H1 (cell line): ENCODE measurements at regions not wholly inside any gene's neighbourhood (a gene's known extent, or its start where the extent isn't known, plus 50 kb on each side); places are given as distances from the start of the nearest gene placed in this dataset.

Source experiments
- CTCF ChIA-PET: fragments of 300-600 bp; sonication (Branson Sonifier 250); formaldehyde crosslinking; loops from one replicate; lab custom pipeline; 2021; ENCODE audit not compliant: partially characterized antibody; lab: Charles Lee
- POLR2A ChIA-PET: fragments of 300-600 bp; sonication (Branson Sonifier 250); formaldehyde crosslinking; loops from one replicate; lab custom pipeline; 2021; ENCODE audit warnings: inconsistent platforms; ENCODE audit not compliant: partially characterized antibody; lab: Charles Lee
- DNase-seq, 2 experiments: peaks; one replicate each; pipeline versions ENCODE4 v3.0.0 to v3.0.0-alpha.2; 2010 to 2022; ENCODE audit warnings: low spot score in 2 of 2, low read depth in 1 of 2, mixed read lengths in 1 of 2
- FAIRE-seq: peaks from 2 replicates; lab custom pipeline; 2011; peaks lifted over from hg19 to GRCh38; lab: Jason Lieb, UNC
- H2AFZ ChIP-seq: 2 replicates; pipeline ENCODE4 v1.8.1; 2012; ENCODE audit warnings: low read length, inconsistent platforms
- H2AK5ac ChIP-seq: 2 replicates; pipeline ENCODE4 v1.6.1; 2013; ENCODE audit warnings: low read depth, low read length
- H2BK120ac ChIP-seq: replicated peaks from 2 replicates; pipeline ENCODE3; 2013; ENCODE audit warnings: low read depth, low read length, inconsistent platforms
- H2BK12ac ChIP-seq: 2 replicates; pipeline ENCODE4 v1.6.1; 2013; ENCODE audit warnings: low read depth, low read length
- H2BK15ac ChIP-seq: 2 replicates; pipeline ENCODE4 v1.6.1; 2013; ENCODE audit warnings: low read length
- H2BK20ac ChIP-seq: 2 replicates; pipeline ENCODE4 v1.6.1; 2013; ENCODE audit warnings: low read length
- H2BK5ac ChIP-seq: 2 replicates; pipeline ENCODE4 v1.6.1; 2013; ENCODE audit warnings: low read depth, low read length
- H3K14ac ChIP-seq: 2 replicates; pipeline ENCODE4 v1.6.1; 2013; ENCODE audit warnings: inconsistent platforms; ENCODE audit not compliant: insufficient read length
- H3K18ac ChIP-seq: 2 replicates; pipeline ENCODE4 v1.6.1; 2013; ENCODE audit warnings: low read length; ENCODE audit errors: extremely low read depth
- H3K23ac ChIP-seq: 2 replicates; pipeline ENCODE4 v1.6.1; 2013; ENCODE audit warnings: inconsistent platforms; ENCODE audit not compliant: insufficient read length
- H3K23me2 ChIP-seq: 2 replicates; pipeline ENCODE4 v1.6.1; 2013; ENCODE audit warnings: low read depth, low read length
- H3K27ac ChIP-seq: 2 replicates; pipeline ENCODE4 v1.6.1; 2011; ENCODE audit warnings: low read depth, low read length, inconsistent platforms
- H3K27me3 ChIP-seq, 4 experiments: replicated peaks in 1 of 4; 1 replicate in 1 of 4; 2 replicates in 3 of 4; pipeline versions ENCODE4 v1.6.1 to v1.8.1; 2011 to 2013; ENCODE audit warnings: low read length in 3 of 4, mild to moderate bottlenecking in 3 of 4, inconsistent platforms in 2 of 4, mixed read lengths in 2 of 4, moderate library complexity in 1 of 4; ENCODE audit not compliant: control insufficient read depth in 3 of 4, insufficient read depth in 3 of 4; ENCODE audit errors: extremely low read depth in 1 of 4
- H3K36me3 ChIP-seq, 4 experiments: 2 replicates each; pipeline versions ENCODE4 v1.6.1 to v1.8.1; 2011 to 2013; ENCODE audit warnings: mild to moderate bottlenecking in 4 of 4, low read length in 3 of 4, moderate library complexity in 2 of 4, control low read depth in 1 of 4, inconsistent platforms in 1 of 4; ENCODE audit not compliant: insufficient read depth in 4 of 4, control insufficient read depth in 2 of 4
- H3K4ac ChIP-seq: replicated peaks from 2 replicates; pipeline ENCODE3; 2013; ENCODE audit warnings: low read length, low read depth, mixed read lengths, inconsistent platforms; ENCODE audit not compliant: insufficient read length
- H3K4me1 ChIP-seq, 4 experiments: replicated peaks in 1 of 4; 1 replicate in 1 of 4; 2 replicates in 3 of 4; pipeline versions ENCODE4 v1.6.1 to v1.8.1; 2011 to 2013; ENCODE audit warnings: low read length in 3 of 4, inconsistent platforms in 2 of 4, mixed read lengths in 1 of 4; ENCODE audit not compliant: insufficient read depth in 4 of 4, control insufficient read depth in 3 of 4
- H3K4me2 ChIP-seq, 2 experiments: 2 replicates each; pipeline versions ENCODE4 v1.6.1 to v1.8.1; 2011 to 2013; ENCODE audit warnings: low read depth in 2 of 2, low read length in 2 of 2, control low read depth in 1 of 2, inconsistent platforms in 1 of 2, mild to moderate bottlenecking in 1 of 2; ENCODE audit not compliant: insufficient read depth in 1 of 2
- H3K4me3 ChIP-seq, 4 experiments: fragments of 200-600, 300-600 bp in 1 of 4; sonication (generic), shearing (Covaris generic), sonication (Bioruptor Twin) in 1 of 4; 2 replicates each; pipeline versions ENCODE4 v1.5.1 to v1.8.1; 2011 to 2016; ENCODE audit warnings: low read length in 4 of 4, low read depth in 3 of 4, control low read depth in 2 of 4, inconsistent platforms in 2 of 4, mild to moderate bottlenecking in 2 of 4, mixed read lengths in 1 of 4, moderate library complexity in 1 of 4; ENCODE audit not compliant: insufficient read depth in 2 of 4; ENCODE audit errors: extremely low read depth in 1 of 4
- H3K56ac ChIP-seq: replicated peaks from 2 replicates; pipeline ENCODE3; 2013; ENCODE audit warnings: low read depth, mild to moderate bottlenecking, mixed read lengths, low read length, inconsistent platforms; ENCODE audit not compliant: insufficient read length
- H3K79me1 ChIP-seq: 2 replicates; pipeline ENCODE4 v1.6.1; 2013; ENCODE audit warnings: low read depth, low read length, control low read depth
- H3K79me2 ChIP-seq, 2 experiments: 2 replicates each; pipeline versions ENCODE4 v1.6.1 to v1.8.1; 2012 to 2013; ENCODE audit warnings: low read length in 2 of 2, mild to moderate bottlenecking in 2 of 2, inconsistent platforms in 1 of 2; ENCODE audit not compliant: insufficient read depth in 2 of 2, control insufficient read depth in 1 of 2
- H3K9ac ChIP-seq, 4 experiments: replicated peaks in 1 of 4; 1 replicate in 1 of 4; 2 replicates in 3 of 4; pipeline versions ENCODE4 v1.6.1 to v1.8.1; 2011 to 2013; ENCODE audit warnings: low read depth in 3 of 4, low read length in 3 of 4, control low read depth in 2 of 4, mild to moderate bottlenecking in 2 of 4, moderate library complexity in 2 of 4, inconsistent platforms in 1 of 4; ENCODE audit errors: extremely low read depth in 1 of 4
- H3K9me3 ChIP-seq, 2 experiments: 2 replicates each; pipeline versions ENCODE4 v1.6.1 to v1.8.1; 2012 to 2013; ENCODE audit warnings: mild to moderate bottlenecking in 2 of 2, moderate library complexity in 2 of 2, control low read depth in 1 of 2, inconsistent platforms in 1 of 2, low read depth in 1 of 2, low read length in 1 of 2, mixed read lengths in 1 of 2; ENCODE audit not compliant: insufficient read depth in 2 of 2
- H4K20me1 ChIP-seq, 2 experiments: replicated peaks in 1 of 2; 2 replicates each; pipeline versions ENCODE3 to v1.8.1; 2011 to 2013; ENCODE audit warnings: inconsistent platforms in 2 of 2, low read length in 2 of 2, mild to moderate bottlenecking in 1 of 2; ENCODE audit not compliant: insufficient read depth in 2 of 2, control insufficient read depth in 1 of 2
- H4K5ac ChIP-seq: 2 replicates; pipeline ENCODE4 v1.6.1; 2013; ENCODE audit warnings: low read length, low read depth, mixed read lengths, inconsistent platforms; ENCODE audit not compliant: insufficient read length
- H4K8ac ChIP-seq: 2 replicates; pipeline ENCODE4 v1.8.0; 2013; ENCODE audit warnings: mild to moderate bottlenecking, moderate library complexity, low read length, inconsistent platforms; ENCODE audit not compliant: insufficient read depth; ENCODE audit errors: extremely low read depth
- H4K91ac ChIP-seq: replicated peaks from 2 replicates; pipeline ENCODE3; 2013; ENCODE audit warnings: low read length, mixed read lengths, inconsistent platforms; ENCODE audit not compliant: insufficient read length
- GTF2F1 ChIP-seq: IDR thresholded peaks from 2 replicates; pipeline ENCODE4 v1.6.1; 2012; ENCODE audit warnings: low read depth, low read length, improper control_type of control experiment, borderline replicate concordance
- JUN ChIP-seq: IDR thresholded peaks from 2 replicates; pipeline ENCODE4 v1.6.1; 2011; ENCODE audit warnings: low read depth, mild to moderate bottlenecking, improper control_type of control experiment, low read length
- KDM4A ChIP-seq: IDR thresholded peaks from one replicate; pipeline ENCODE4 v1.7.1; 2012; ENCODE audit warnings: low read depth, mild to moderate bottlenecking, moderate library complexity, low read length, inconsistent platforms; ENCODE audit not compliant: severe bottlenecking
- NANOG ChIP-seq: IDR thresholded peaks from 2 replicates; pipeline ENCODE4 v1.6.1; 2011; ENCODE audit warnings: low read length, low read depth, mild to moderate bottlenecking, inconsistent platforms; ENCODE audit not compliant: insufficient read depth, poor library complexity, severe bottlenecking
- SP2 ChIP-seq: IDR thresholded peaks from 2 replicates; pipeline ENCODE4 v1.6.1; 2012; ENCODE audit warnings: mild to moderate bottlenecking, low read length, inconsistent platforms
- TAF7 ChIP-seq: optimal IDR thresholded peaks from 2 replicates; pipeline ENCODE3; 2011; ENCODE audit warnings: low read depth, mild to moderate bottlenecking, inconsistent platforms, low read length, moderate library complexity, borderline replicate concordance
- WGBS, 2 experiments: shearing (Covaris generic) in 1 of 2; methylation state at CpG; one replicate each; pipeline versions ENCODE4 v1.1.6 to v1.1.7; 2013 to 2015; ENCODE audit warnings: low lambda C conversion rate in 2 of 2, mixed read lengths in 2 of 2, inconsistent platforms in 1 of 2, low coverage in 1 of 2, missing lambda C conversion rate in 1 of 2; ENCODE audit not compliant: insufficient replicate concordance in 2 of 2, insufficient coverage in 1 of 2, insufficient read length in 1 of 2; ENCODE audit errors: extremely low coverage in 1 of 2, missing lambda C conversion rate in 1 of 2; 5-methylcytosine and 5-hydroxymethylcytosine counted together
- TF ChIP-seq, protein P1 (sequence below): IDR thresholded peaks from 2 replicates; pipeline ENCODE4 v1.6.1; 2012; ENCODE audit warnings: inconsistent platforms

DNA sequence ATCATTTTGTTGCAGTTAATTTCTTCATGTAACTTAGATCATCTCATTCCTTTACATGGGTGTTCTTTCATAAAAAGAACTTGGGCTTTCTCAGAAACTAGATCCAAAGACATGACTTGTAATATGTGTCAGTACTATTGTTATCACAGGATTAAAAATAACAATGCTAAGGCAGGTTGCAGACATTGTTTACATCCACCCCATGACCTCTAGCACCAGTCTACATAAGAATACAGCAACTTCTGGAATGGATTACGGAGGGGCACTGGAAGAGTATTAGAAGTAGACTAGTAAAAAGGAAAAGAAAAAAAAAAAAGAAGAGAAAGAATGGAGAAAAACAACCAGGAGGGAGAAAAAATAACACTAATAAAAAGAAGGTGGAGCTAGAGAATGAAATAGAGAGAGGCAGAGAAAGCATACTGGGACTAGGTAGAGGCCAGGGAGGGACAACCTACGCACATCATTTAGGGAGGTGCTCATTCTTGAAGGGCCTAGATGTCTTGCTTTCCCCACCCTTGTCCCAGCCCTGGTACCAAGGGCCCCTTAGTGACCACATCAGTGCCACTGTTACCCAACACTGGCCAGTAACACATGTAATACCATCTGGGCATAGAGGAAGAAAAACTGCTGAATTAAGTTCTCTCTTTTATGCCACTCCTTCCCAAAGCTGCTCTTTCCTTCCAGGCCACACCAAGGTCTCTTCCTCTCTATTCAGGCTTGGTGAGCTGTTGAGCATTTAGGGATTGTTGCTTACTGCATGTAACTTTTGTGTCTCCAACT lies 70.6 kb upstream of the KLF7 start:
- Histone ChIP-seq H3K14ac (no peak overlapping the region), H2BK5ac (no peak overlapping the region), H3K23ac (no peak overlapping the region), H3K9me3 (no peaks in the 10 kb centered on the region), H4K8ac (no peak overlapping the region), H3K79me1 (no peaks in the 10 kb centered on the region), H3K18ac (no peak overlapping the region), H4K5ac (no peak overlapping the region), H3K27me3 (no peaks in the 10 kb centered on the region), H2BK12ac (no peak overlapping the region), H3K56ac (no peak overlapping the region), H3K4ac (no peak overlapping the region), H3K9ac (no peak overlapping the region), H3K79me2 (no peaks in the 10 kb centered on the region), H3K23me2 (no peaks in the 10 kb centered on the region), H3K4me1 (peaks cover 0 to 4% (median 0%) of the 10 kb centered on the region in 4 experiments; a peak in 2 of 7 replicates), H2AFZ (no peak overlapping the region), H2BK15ac (no peak overlapping the region), H2AK5ac (no peak overlapping the region), H3K4me3 (no peak overlapping the region), H2BK120ac (no peak overlapping the region), H3K27ac (no peak overlapping the region), H4K91ac (no peak overlapping the region), H2BK20ac (no peak overlapping the region), H3K4me2 (no peak overlapping the region), H3K36me3 (no peaks in the 10 kb centered on the region), H4K20me1 (no peaks in the 10 kb centered on the region)
- POLR2A ChIA-PET = no interaction called here
- DNase-seq (no peak), FAIRE-seq (no peak)
- TF ChIP-seq NANOG = no peak
- TF ChIP-seq TAF7 = no peak
- TF ChIP-seq GTF2F1 = no peak
- TF ChIP-seq SP2 = no peak
- TF ChIP-seq KDM4A = no peak
- TF ChIP-seq, protein P1, sequence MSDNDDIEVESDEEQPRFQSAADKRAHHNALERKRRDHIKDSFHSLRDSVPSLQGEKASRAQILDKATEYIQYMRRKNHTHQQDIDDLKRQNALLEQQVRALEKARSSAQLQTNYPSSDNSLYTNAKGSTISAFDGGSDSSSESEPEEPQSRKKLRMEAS = no peak
- no peak for TF ChIP-seq JUN
- WGBS, 2 experiments = 80% methylated on average over 2 of the region's 2 CpGs; no CpG with 5 or more reads in 1 of the 2 experiments
- CTCF ChIA-PET = interaction anchor here (0.9 to 4.1 kb wide), 2 partner anchors 7 to 453 kb away, joined by 3 to 28 read pairs; no protein-coding TSS in a partner anchor
